Large intestine (tissue), 3 donors: ENCODE measurements at regions not wholly inside any gene's neighbourhood (a gene's known extent, or its start where the extent isn't known, plus 50 kb on each side); places are given as distances from the start of the nearest gene placed in this dataset.

ENCODE experiments used
- DNase-seq, 2 donors: peaks; one replicate each; pipeline versions ENCODE4 v3.0.0 to v3.0.0-alpha.2; 2013
- H3K27ac ChIP-seq: one replicate; pipeline ENCODE4 v1.5.1; 2013; ENCODE audit warnings: low read length
- H3K27me3 ChIP-seq: 2 replicates; pipeline ENCODE4 v1.6.1; 2013; ENCODE audit warnings: low read length; ENCODE audit not compliant: control insufficient read depth, insufficient read depth
- H3K36me3 ChIP-seq: 2 replicates; pipeline ENCODE4 v1.6.1; 2013; ENCODE audit warnings: low read length; ENCODE audit not compliant: control insufficient read depth, insufficient read depth
- H3K4me1 ChIP-seq: one replicate; pipeline ENCODE4 v1.6.1; 2013; ENCODE audit warnings: low read length; ENCODE audit not compliant: control insufficient read depth, insufficient read depth
- H3K4me3 ChIP-seq: one replicate; pipeline ENCODE4 v1.5.1; 2013; ENCODE audit warnings: low read length
- H3K9me3 ChIP-seq: one replicate; pipeline ENCODE4 v1.6.1; 2013; ENCODE audit warnings: mild to moderate bottlenecking, low read depth, low read length, moderate library complexity; ENCODE audit not compliant: control insufficient read depth
- WGBS: methylation state at CpG from one replicate; pipeline ENCODE4 v1.1.5; 2013; ENCODE audit warnings: low lambda C conversion rate; ENCODE audit not compliant: insufficient coverage; 5-methylcytosine and 5-hydroxymethylcytosine counted together

DNA sequence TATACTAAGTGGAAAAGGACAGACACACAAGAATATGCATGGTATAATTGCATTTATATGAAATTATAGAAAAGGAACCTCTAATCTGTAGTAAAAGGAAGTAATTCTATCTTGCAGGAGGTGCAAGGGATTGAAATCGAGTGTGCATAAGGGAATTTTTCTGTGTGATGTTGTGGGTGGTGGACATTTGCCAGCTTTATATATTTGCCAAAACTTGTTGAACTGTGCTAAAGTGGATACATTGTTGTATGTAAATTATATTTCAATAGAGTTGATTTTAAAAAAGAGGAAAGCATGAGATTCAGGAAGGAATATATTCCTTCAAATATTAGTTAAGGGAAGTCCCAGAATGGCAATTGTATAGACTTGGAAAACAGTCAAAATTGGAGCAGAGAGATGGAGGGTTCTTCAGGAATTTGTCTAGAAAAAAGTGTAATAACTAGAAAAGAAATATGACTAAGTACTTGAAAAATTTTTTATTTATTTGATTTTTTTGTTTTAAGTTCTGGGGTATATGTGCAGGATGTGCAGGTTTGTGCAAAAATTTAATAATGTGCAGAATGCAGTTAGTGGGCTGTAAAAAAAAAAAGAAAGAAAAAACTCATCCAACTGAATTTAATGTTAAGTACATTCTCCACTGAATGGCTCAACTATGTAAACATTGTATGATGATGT lies 96.1 kb downstream of the ARL4A start:
- DNase-seq: no peak
- Histone ChIP-seq H3K27ac (no peak overlapping the region), H3K36me3 (no peaks in the 10 kb centered on the region), H3K4me1 (no peaks in the 10 kb centered on the region), H3K4me3 (no peak overlapping the region), H3K9me3 (no peaks in the 10 kb centered on the region), H3K27me3 (no peaks in the 10 kb centered on the region)
- WGBS: 100% methylated on average over 1 of the region's 1 CpG

- Histone ChIP-seq H3K4me3 (no peak overlapping the region), H3K27me3 (no peaks in the 10 kb centered on the region), H3K4me1 (no peaks in the 10 kb centered on the region), H3K9me3 (no peaks in the 10 kb centered on the region), H3K27ac (no peak overlapping the region), H3K36me3 (no peaks in the 10 kb centered on the region)
- DNase-seq: no peak
- WGBS: 94% methylated on average over 3 of the region's 4 CpGs
These were observed 98.0 kb downstream of the ARL4A start for GRCh38 chr7:12785473-12785872.

DNA sequence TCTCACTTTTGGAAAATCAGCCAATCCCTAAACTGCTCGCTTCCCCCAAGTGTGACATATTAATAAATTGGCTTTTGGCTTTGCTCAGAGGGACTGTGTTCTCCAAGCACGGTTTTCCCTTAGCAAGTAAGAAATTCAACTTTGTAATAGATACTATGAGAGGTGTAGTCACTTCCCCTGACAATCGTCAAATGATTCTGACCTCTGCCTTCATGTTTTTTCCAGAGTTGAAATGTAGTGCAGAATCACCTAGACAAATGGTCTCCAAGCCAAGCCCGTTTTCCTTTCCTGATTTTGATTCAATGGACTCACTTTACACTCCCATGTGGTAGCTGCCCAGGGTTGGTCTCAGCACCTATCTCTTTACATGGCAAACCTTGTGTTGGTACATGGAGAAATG lies 99.1 kb downstream of the ARL4A start:
- Histone ChIP-seq H3K9me3 (no peaks in the 10 kb centered on the region), H3K4me1 (no peaks in the 10 kb centered on the region), H3K36me3 (no peaks in the 10 kb centered on the region), H3K27ac (no peak overlapping the region), H3K4me3 (no peak overlapping the region), H3K27me3 (no peaks in the 10 kb centered on the region)
- 100% methylated on average over 2 of the region's 4 CpGs for WGBS
- no peak for DNase-seq

DNA sequence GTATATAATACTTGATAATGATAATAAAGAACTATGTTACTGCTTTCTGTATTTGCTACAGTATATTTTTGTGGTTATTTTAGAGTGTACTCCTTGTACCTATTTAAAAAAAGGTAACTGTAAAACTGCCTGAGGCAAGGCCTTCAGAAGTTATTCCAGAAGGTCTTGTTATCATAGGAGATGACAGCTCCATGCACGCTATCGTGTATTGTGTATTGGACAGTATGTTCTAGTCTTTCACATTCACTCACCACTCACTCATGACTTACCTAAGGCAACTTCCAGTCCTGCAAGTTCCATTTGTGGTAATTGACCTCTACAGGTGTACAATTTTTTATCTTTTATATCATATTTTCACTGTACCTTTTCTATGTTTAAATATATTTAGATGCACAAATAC lies 100.7 kb downstream of the ARL4A start:
- Histone ChIP-seq H3K27me3 (no peaks in the 10 kb centered on the region), H3K36me3 (no peaks in the 10 kb centered on the region), H3K9me3 (no peaks in the 10 kb centered on the region), H3K27ac (no peak overlapping the region), H3K4me1 (no peaks in the 10 kb centered on the region), H3K4me3 (no peak overlapping the region)
- 92% methylated on average over 2 of the region's 2 CpGs for WGBS
- DNase-seq: no peak

DNA sequence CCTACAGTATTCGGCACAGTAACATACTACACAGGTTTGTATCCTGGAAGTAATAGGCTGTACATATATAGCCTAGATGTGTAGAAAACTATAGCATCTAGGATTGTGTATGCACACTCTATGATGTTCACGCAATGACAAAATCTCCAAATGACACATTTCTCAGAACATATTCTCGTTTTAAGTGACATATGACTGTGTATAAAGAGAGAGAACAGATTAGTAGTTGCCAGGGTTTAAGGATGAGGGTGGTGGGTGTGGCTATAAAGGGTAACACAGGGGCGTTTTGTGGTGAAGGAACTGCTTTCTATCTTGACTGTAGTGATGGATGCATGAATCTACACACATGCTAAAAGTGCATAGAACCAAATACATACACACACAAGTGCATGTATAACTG lies 101.2 kb downstream of the ARL4A start:
- Histone ChIP-seq H3K27me3 (no peaks in the 10 kb centered on the region), H3K4me3 (no peak overlapping the region), H3K9me3 (no peaks in the 10 kb centered on the region), H3K4me1 (no peaks in the 10 kb centered on the region), H3K27ac (no peak overlapping the region), H3K36me3 (no peaks in the 10 kb centered on the region)
- no CpG with 5 or more reads among the region's 4 CpGs for WGBS
- DNase-seq: no peak

DNA sequence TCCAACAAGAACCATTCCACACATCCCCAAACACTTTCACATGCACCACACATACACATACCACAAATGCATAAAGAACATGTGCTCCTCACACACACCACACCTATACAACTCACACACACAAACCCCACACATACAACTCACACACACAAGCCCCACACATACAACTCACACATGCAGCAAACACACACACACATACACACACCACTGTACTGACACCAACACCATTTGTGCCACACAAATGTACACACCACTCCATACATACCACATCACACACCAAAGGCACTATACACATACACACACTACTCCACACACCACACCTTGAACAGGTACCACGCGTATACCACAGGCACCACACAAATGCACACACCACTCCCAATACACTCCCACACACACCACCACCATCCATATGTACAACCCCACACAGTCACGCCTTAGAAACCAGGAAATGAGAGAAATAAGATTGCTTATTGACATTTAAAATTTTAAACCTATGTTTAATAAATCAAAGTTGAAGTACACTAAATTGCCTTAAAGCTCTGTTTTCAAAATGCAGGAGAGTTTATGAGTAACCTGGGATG lies 107.4 kb downstream of the ARL4A start:
- no peak overlapping the region for H3K4me3 ChIP-seq

DNA sequence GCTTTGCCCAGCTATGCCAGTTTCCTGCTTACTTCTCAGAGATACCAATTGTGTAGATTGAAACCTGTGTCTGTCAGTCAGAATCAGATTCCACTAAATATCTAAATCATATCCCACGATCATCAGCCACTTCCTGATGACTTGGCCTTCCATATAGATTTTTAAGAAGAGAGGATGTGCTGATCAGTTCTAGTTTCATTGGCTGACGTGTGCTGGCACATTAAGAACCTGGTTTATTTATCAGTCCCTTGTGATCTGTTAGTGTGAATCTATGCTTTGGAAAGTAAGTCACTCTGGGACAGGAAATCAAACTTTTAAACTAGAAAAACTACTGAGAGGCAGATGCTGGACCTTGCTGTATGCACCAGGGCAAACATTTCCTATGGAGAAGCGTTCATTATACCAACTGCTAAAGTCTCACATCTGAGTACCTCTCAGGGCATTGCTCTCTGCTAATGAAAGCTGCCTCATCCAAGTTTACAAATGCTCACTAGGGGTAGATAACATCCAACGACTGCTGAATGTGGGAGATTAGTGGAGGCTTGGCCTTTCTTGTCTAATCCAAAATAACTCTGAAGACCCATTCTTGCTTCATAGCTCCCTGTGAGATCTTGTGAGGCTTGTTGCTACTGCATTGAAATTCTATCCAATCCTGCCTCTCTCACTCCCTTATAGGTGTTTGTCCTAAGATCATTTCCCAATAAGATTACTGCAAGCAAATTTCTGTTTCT lies 109.1 kb downstream of the ARL4A start:
- Histone ChIP-seq H3K4me3 (no peak overlapping the region), H3K27ac (no peak overlapping the region), H3K27me3 (no peaks in the 10 kb centered on the region), H3K36me3 (no peaks in the 10 kb centered on the region), H3K9me3 (peaks cover 8% of the 10 kb centered on the region), H3K4me1 (peaks cover 10% of the 10 kb centered on the region)
- WGBS: no CpG with 5 or more reads among the region's 4 CpGs
- no peak for DNase-seq

More for the DNA sequence above, 107.4 kb downstream of the ARL4A start:
- H3K27ac ChIP-seq: no peak overlapping the region
- DNase-seq: no peak
- peaks cover 8% of the 10 kb centered on the region for H3K9me3 ChIP-seq
- no peaks in the 10 kb centered on the region for H3K27me3 ChIP-seq
- no CpG with 5 or more reads among the region's 3 CpGs for WGBS
- no peaks in the 10 kb centered on the region for H3K4me1 ChIP-seq
- no peaks in the 10 kb centered on the region for H3K36me3 ChIP-seq

GRCh38 chr7:12800486-12800885 lies 113.1 kb downstream of the ARL4A start:
- Histone ChIP-seq H3K27me3 (no peaks in the 10 kb centered on the region), H3K27ac (peak overlapping the region; percentile 69), H3K36me3 (no peaks in the 10 kb centered on the region), H3K9me3 (no peaks in the 10 kb centered on the region), H3K4me1 (peaks cover 24% of the 10 kb centered on the region), H3K4me3 (no peak overlapping the region)
- WGBS: no CpG with 5 or more reads among the region's 3 CpGs
- no peak for DNase-seq

DNA sequence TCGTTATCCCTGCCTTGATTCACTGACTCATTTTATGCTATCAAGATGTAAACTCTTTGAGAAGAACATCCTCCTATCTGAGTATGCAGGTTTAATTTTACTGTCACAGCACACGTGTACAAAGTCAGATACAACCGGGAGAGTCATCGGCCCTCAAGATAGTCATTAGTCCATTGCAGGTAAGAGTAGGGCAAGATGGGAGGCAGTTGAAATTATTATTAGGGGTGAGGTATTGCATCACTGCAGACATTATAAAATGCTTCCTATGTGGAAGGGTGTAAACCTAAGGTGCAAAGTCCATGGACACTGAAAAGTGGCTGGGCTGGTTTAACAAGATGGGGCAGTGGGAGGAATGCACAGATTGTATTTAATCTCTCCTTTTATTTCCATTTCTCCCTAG lies 113.7 kb downstream of the ARL4A start:
- Histone ChIP-seq H3K27ac (peak overlapping the region; percentile 80), H3K9me3 (no peaks in the 10 kb centered on the region), H3K36me3 (no peaks in the 10 kb centered on the region), H3K4me3 (no peak overlapping the region), H3K4me1 (peaks cover 26% of the 10 kb centered on the region), H3K27me3 (no peaks in the 10 kb centered on the region)
- peak; percentile 92 to 98 for DNase-seq
- 20% methylated on average over 1 of the region's 4 CpGs for WGBS

DNA sequence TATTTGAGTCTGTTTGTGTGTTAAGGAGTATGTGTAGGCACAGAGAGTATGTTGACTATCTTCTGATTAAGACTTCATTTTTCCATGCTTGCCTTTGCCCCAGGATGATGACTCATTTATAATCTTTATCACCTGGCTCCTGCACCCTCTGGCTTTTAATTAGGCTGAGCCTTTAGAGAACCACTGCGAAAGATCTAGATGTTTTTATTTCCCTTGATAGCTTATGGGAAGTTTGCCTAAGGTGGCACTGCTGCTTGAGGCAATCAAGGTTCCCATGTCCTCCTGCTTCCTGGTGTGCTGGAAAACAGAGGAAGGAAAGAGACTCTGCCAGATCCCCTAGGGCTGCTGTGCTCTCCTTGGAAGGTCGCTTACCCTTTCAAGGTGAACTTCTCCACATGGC lies 114.6 kb downstream of the ARL4A start:
- Histone ChIP-seq H3K4me1 (peaks cover 26% of the 10 kb centered on the region), H3K4me3 (no peak overlapping the region), H3K27me3 (no peaks in the 10 kb centered on the region), H3K9me3 (no peaks in the 10 kb centered on the region), H3K27ac (peak overlapping the region; percentile 80), H3K36me3 (no peaks in the 10 kb centered on the region)
- WGBS: no CpG with 5 or more reads among the region's 2 CpGs
- DNase-seq: peak; percentile 56 to 87
